ENCODE measurements at regions not wholly inside any gene's neighbourhood (a gene's known extent, or its start where the extent isn't known, plus 50 kb on each side); places are given as distances from the start of the nearest gene placed in this dataset.

DNA sequence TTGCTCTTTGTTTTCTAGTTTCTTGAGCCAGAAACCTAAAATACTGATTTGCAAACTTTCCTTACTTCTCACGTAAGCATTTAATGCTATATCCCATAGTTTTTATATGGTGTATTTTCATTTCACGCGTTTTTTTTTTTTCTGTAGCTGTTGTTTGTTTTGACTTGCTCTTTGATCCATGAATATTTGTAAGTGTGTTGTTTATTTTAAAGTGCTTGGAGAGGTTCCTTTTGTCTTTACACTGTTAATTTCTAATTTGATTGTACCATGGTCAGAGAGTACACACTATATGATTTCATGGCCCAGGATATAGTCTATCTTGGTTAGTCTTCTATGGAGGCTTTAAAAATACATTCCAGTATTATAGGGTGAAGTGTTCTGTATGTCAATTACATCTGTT is 84.8 kb upstream of the RNF217 start:
- DNase-seq (ENCODE audit: low read depth) = no peak

DNA sequence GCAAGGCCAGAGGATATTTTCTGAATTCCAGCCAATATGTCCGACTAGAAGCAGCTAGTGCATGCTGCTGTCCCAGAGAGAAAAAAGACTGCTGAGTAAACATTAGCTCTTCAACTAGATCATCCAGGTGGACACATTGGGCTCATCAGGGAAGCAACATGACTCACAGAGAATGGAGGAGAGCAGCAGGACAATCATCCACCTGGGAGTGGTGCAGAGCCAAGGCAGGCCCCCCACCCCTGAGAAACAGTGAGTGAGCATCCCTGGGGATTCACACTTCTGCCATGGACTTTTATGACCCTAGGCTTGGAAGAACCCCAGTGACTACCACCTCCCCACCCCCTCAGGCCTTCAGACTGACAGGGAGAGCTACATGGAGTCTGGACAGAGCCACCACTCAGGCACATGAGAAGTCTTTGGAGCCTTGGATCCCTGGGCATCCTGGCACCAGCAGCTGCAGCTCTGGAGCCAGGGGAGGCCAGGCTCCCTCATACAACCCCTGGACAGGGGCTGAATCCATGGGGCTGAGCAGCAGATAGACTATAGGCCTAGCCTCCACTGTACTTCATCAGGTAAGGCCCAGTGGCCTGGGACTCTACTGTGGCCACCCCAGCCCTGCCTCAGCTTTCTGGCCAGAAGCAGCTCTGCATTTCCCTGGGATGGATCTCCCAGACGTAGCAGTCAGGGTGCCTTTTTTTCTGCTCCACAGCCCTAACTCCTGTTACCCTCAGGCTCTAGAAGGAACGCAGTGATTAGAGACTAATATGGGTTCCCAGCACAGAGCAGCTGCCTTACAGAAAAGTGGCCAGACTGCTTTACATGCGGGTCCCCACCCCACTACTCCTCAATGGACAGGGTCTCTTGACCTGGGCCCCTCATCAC is 82.9 kb upstream of the RNF217 start:
- DNase-seq (ENCODE audit: low read depth) = no peak

DNA sequence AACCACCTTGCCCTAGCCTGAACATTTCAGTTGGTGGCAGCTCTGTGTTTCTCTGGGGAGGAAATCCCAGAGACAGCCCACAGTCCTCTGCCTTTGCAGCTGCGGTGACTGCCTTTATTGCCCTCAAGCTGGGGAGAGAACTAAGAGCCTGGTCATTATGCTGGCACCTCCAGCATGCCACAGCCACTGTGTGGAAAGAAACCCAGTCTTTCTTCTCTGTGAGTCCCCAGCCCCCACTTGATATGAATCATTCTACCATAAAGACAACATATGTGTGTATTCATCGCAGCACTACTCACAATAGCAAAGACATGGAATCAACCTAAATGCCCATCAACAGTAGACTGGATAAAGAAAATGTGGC is 82.3 kb upstream of the RNF217 start:
- DNase-seq (ENCODE audit: low read depth) = peak; percentile 22

DNA sequence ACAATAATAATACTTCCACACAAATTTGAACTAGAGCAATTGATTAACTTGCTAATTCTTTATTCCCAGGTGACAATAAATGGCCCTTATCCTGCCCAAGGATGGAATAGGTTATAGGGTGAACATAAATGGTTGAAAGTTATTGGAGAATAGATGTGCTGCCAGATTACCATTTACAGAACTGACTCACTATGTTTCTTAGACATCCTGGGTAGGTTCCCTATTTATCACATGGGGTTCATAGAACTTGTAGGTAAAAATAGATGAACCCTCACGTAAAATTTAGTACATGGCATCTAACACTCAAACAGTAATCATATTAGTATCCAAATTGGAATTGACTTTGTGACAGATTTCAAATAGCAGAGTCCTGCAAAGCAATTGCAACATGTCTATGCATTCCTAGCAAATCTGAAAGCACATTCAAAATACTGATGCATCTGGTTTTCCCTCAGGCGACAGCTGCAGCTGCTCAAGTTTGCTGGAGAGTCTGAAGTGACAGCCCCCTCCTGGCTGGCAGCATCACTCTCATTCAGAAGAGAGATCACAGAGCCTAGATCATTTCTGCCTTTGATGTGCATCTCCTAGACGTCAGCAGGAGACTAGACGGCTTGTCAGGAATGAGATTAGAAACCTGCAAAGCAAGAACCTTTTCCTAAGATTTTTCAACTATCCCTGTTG is 80.2 kb upstream of the RNF217 start:
- peak; percentile 90 for DNase-seq (ENCODE audit: low read depth)

DNA sequence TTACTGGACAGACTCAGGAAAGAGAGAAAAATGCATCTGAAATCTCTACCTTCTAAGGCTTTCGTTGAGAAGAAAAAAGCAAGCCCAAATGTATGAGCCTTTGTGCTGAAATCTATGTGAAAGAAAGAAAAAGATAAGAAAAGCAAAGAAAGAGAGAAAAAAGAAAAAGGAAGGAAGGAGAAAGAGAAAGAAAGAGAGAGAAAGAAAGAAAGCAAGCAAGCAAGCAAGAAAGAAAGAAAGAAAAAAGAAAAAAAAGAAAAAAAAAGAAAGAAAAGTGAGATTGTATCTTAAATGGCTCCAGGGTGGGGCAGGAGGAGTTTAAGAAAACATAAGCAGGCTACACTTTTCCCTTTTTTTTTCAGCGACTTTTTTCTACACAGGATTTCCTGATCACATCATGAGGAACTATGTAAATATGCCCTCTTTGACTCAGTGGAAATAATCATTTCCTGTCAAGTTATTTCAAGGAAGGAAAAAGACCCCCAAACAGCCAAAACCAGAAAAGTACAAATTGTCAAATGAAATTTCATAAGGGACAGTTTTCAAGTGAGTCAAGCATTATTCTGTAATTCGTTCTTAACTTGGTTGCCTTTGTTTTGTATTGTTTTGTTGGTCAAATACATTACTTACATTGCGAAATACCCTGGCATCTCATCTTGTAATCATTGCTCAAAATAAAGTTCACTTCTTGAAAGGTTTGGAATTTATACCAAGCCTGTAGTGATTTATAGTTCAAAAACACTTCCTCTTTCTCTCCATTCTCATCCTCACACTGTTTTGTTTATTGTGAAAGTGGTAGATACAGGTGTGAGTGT is 79.5 kb upstream of the RNF217 start:
- DNase-seq (ENCODE audit: low read depth) = peak; percentile 30

DNA sequence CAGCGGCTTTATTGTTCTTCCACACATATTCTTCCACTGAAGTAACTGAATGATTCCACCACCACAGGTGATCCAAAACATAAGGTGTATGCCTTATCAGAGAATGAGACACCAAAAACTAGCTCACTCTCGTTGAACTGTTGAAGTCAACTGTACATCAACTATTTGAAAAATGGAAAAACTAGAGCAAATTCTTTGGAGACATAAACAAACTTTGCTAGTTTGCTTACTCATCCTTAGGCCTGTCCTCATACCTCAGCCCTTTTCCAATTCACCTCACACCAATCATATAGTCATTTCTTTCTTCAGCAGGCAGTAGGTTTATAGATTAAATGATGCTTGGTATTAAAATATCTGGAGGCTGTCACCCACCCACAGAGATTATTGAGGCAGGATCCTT is 77.1 kb upstream of the RNF217 start:
- DNase-seq (ENCODE audit: low read depth) = no peak

DNA sequence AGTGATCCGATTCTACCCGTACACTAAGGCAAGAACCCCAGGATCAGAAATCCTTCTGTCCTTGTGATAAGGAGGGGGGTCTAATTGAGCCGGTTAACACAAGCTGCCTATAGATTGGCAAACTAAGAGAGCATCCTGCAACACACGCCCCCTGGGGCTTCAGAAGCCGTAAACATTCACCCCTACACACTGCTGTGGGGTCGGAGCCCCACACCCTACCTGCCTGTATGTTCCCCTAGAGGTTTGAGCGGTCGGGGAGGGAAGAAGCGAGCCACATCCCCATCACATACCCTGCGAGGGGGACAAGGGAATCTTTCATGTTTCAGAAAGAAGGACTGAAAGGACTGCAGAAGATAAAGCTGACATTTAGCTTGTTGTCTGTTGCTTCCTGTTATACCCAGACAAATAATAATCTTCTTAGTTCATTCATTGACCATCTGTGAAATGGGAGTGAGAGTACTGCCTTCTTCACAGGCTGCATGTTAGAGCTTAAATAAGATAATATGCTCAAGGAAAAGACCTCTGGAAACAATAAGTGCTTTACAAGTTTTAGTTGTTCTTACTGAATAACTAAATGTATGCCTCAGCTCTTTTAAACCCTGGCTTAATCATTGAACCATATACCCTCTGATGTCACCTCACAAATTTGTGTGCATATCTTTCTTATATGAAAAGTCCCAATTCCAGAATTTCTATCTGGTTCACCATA is 74.2 kb upstream of the RNF217 start:
- DNase-seq (ENCODE audit: low read depth) = no peak

DNA sequence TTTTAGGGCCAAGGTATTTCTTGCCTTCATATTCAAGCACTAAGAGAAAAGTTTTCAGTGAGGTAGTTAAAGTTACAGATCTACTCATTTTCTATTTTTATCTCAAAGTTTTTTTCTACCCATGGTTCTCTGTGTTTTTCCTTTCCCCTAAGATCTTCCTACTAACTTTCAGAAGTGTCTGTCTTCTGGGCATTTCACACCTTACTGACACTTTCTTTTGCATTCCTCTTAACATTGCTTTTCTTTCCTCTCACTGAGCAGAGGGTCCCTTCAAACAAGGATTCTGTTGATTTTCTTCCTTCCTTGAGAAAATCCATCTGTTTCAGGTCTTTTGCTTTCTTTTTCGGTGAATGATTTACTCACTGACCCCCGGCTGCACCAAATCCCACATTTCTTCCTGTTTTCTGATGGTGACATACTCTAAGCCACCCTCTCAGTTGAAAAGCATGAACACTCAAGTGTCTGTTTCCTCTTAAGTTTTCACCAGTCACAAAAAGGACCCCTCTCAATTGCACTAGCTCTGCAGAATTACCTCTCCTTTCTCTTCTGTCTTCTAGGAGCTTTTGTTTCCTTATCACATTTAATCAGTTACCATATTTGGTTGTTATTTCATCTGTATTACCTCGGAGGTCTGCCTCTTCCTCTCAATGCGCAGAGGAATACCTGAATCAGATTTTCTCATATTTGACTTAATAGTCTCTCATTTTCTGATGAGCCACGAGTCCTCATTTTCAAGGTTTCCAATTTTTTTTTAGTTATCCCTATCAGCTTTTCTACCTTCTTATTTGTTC is 73.5 kb upstream of the RNF217 start:
- no peak for DNase-seq (ENCODE audit: low read depth)

DNA sequence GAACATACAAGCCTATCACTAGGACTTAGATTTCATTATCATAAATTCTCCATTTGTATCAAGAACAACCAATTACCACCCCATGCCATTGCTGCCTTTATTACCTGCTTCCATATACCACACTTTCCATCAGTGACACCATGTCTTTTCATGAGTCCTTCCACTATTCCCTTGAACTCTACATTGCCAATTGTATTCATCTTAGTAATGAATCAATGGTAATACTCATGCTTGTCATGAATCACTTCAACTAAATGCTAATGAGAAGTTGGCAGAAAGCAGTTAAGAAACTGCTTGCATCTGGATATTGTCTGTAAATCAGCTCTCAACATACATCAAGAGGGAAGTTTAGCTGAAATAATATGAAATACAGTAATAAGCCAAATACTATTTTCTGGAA is 61.2 kb upstream of the RNF217 start:
- no peak for DNase-seq (ENCODE audit: low read depth)

DNA sequence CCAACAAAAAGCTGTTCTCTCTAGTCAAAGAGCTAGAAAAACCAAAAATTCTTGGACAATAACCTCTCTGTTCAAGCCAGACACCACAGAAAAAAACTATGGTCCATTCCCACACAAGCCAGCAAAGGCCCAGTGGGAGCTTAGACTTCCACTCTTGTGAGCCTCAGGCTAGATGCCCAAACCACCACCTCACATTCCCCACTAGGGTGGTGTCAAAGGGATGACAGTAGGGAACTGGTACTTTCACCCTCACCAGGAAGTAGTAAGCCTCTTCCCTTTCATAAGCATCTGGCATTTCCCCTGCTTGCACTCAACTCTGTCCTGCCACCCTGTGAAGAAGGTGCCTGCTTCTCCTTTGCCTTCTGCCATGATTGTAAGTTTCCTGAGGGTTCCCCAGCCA is 58.4 kb upstream of the RNF217 start:
- DNase-seq (ENCODE audit: low read depth) = peak; percentile 45

DNA sequence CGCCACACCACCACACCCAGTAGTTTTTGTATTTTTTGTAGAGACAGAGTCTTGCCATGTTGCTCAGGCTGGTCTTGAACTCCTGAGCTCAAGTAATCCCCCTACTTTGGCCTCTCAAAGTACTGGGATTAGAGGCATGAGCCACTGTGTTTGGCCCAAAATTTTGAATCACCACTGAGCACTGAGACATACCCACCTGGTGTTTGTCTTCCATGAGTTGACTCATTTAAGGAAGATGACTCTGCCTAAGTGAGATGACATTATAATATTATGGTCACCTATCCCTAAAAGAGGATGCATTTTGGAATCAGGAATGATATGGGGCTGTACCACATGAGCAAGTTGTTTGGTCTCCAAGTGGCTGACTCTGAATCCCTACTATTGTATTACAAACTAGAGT is 54.6 kb upstream of the RNF217 start:
- DNase-seq (ENCODE audit: low read depth) = no peak

All from RPMI7951 (cell line).